HepG2 (cell line): ENCODE measurements at regions not wholly inside any gene's neighbourhood (a gene's known extent, or its start where the extent isn't known, plus 50 kb on each side); places are given as distances from the start of the nearest gene placed in this dataset.

Source experiments
- ATAC-seq: fragments of 200-7000 bp; cut with Tn5 transposase; 3 replicates; pipeline ENCODE4 v1.9.1; 2020; ENCODE audit warnings: mild to moderate bottlenecking, moderate library complexity
- BruUV-seq: library from RNA; stranded (reverse); fragments of 400-500 nt; replicated peaks from 2 replicates; lab custom pipeline; 2021; lab: Mats Ljungman, UMichigan
- CTCF ChIA-PET: fragments of 300-600 bp; formaldehyde crosslinking; extraction: SDS; loops from one replicate; lab custom pipeline; 2021; ENCODE audit warnings: low total read pairs, inconsistent platforms, low intra/inter-chr PET ratio; lab: Yijun Ruan, JAX
- POLR2A ChIA-PET: fragments of 350-600 bp; sonication (Branson Sonifier 250); formaldehyde crosslinking; loops from one replicate; lab custom pipeline; 2020; ENCODE audit warnings: antibody characterized with exemption, inconsistent platforms; lab: Yijun Ruan, JAX
- DNase-seq: peaks from one replicate; pipeline ENCODE4 v3.0.0-alpha.2; 2015; ENCODE audit warnings: low spot score
- FAIRE-seq: peaks from 3 replicates; lab custom pipeline; 2011; peaks lifted over from hg19 to GRCh38; lab: Jason Lieb, UNC
- H2AFZ ChIP-seq: one replicate; pipeline ENCODE4 v1.6.1; 2011; ENCODE audit warnings: low read length, inconsistent platforms
- H3K27ac ChIP-seq: fragments of 300-600 bp; 3 replicates; pipeline ENCODE4 v1.8.0; 2011; ENCODE audit warnings: mixed run types, mild to moderate bottlenecking, mixed read lengths, low read length, inconsistent platforms; ENCODE audit not compliant: insufficient read depth; ENCODE audit errors: extremely low read length
- H3K27me3 ChIP-seq, 2 experiments: fragments of 200-600 bp in 1 of 2; 2 replicates in 1 of 2; 3 replicates in 1 of 2; pipeline versions ENCODE4 v1.6.0 to v1.8.0; 2011; ENCODE audit warnings: low read length in 2 of 2, mild to moderate bottlenecking in 2 of 2, moderate library complexity in 2 of 2, inconsistent platforms in 1 of 2; ENCODE audit not compliant: insufficient read depth in 2 of 2, control insufficient read depth in 1 of 2
- H3K36me3 ChIP-seq, 2 experiments: fragments of 200-600 bp in 1 of 2; replicated peaks in 1 of 2; 2 replicates in 1 of 2; 3 replicates in 1 of 2; pipeline versions ENCODE4 v1.5.1 to v1.8.0; 2011; ENCODE audit warnings: low read length in 2 of 2, inconsistent platforms in 1 of 2; ENCODE audit not compliant: insufficient read depth in 2 of 2, control insufficient read depth in 1 of 2
- H3K4me1 ChIP-seq: 2 replicates; pipeline ENCODE4 v1.5.1; 2012; ENCODE audit warnings: low read length, inconsistent platforms; ENCODE audit not compliant: insufficient read depth
- H3K4me2 ChIP-seq: 2 replicates; pipeline ENCODE4 v1.6.0; 2011; ENCODE audit warnings: low read depth, low read length, inconsistent platforms
- H3K4me3 ChIP-seq, 3 experiments: fragments of 200-600 bp in 1 of 3; sonication (generic), shearing (Covaris generic) in 1 of 3; replicated peaks in 1 of 3; 2 replicates each; pipeline ENCODE4 v1.5.1; 2011 to 2016; ENCODE audit warnings: low read length in 3 of 3, inconsistent platforms in 2 of 3, low read depth in 2 of 3, mild to moderate bottlenecking in 2 of 3, control low read depth in 1 of 3, mixed read lengths in 1 of 3; ENCODE audit not compliant: insufficient read depth in 1 of 3
- H3K79me2 ChIP-seq: one replicate; pipeline ENCODE4 v1.6.1; 2011; ENCODE audit warnings: low read length, inconsistent platforms; ENCODE audit not compliant: insufficient read depth
- H3K9ac ChIP-seq: 2 replicates; pipeline ENCODE4 v1.6.0; 2011; ENCODE audit warnings: mild to moderate bottlenecking, low read depth, low read length, inconsistent platforms; ENCODE audit not compliant: insufficient read depth
- H3K9me3 ChIP-seq: 2 replicates; pipeline ENCODE4 v1.5.1; 2012; ENCODE audit warnings: mild to moderate bottlenecking, low read length
- H4K20me1 ChIP-seq: 2 replicates; pipeline ENCODE4 v1.6.0; 2011; ENCODE audit warnings: inconsistent platforms, mild to moderate bottlenecking, low read length, moderate library complexity; ENCODE audit not compliant: insufficient read depth
- ATRX ChIP-seq: sonication (generic); formaldehyde crosslinking; IDR thresholded peaks from 2 replicates; pipeline ENCODE4 v1.4.0; 2020; ENCODE audit warnings: missing genetic modification reagents, borderline replicate concordance
- BHLHE40 ChIP-seq: IDR thresholded peaks from 2 replicates; pipeline ENCODE4 v1.6.1; 2011; ENCODE audit warnings: low read length, improper control_type of control experiment
- ETV6 ChIP-seq: sonication (generic); formaldehyde crosslinking; conservative IDR thresholded peaks from 2 replicates; pipeline ENCODE4 v1.4.0; 2020; ENCODE audit warnings: missing genetic modification reagents
- FIP1L1 ChIP-seq: fragments of 200-400 bp; formaldehyde crosslinking; IDR thresholded peaks from 2 replicates; pipeline ENCODE4 v1.6.1; 2018; ENCODE audit warnings: low read depth, mild to moderate bottlenecking, low read length, moderate library complexity, borderline replicate concordance; ENCODE audit not compliant: insufficient read depth
- MYC ChIP-seq: sonication (generic); formaldehyde crosslinking; IDR thresholded peaks from 2 replicates; pipeline ENCODE4 v1.9.0; 2021; ENCODE audit warnings: missing genetic modification reagents, borderline replicate concordance
- RAD51 ChIP-seq: fragments of 450-650 bp; IDR thresholded peaks from 2 replicates; pipeline ENCODE4 v1.6.1; 2016; ENCODE audit warnings: borderline replicate concordance
- SP140L ChIP-seq: sonication (generic); formaldehyde crosslinking; IDR thresholded peaks from 2 replicates; pipeline ENCODE4 v1.4.0; 2020; ENCODE audit warnings: missing genetic modification reagents, borderline replicate concordance
- YEATS4 ChIP-seq: sonication (generic); formaldehyde crosslinking; IDR thresholded peaks from 2 replicates; pipeline ENCODE4 v1.4.0; 2020; ENCODE audit warnings: missing genetic modification reagents, borderline replicate concordance
- ZBTB1 ChIP-seq: sonication (generic); formaldehyde crosslinking; IDR thresholded peaks from 2 replicates; pipeline ENCODE4 v1.4.0; 2020; ENCODE audit warnings: missing genetic modification reagents, borderline replicate concordance
- ZNF138 ChIP-seq: sonication (generic); formaldehyde crosslinking; IDR thresholded peaks from 2 replicates; pipeline ENCODE4 v1.5.0; 2020; ENCODE audit warnings: mild to moderate bottlenecking, low read depth, missing genetic modification reagents
- ZNF280B ChIP-seq: sonication (generic); formaldehyde crosslinking; IDR thresholded peaks from 2 replicates; pipeline ENCODE4 v1.5.0; 2020; ENCODE audit warnings: missing genetic modification reagents, mild to moderate bottlenecking, borderline replicate concordance
- ZNF282 ChIP-seq: fragments of 450-650 bp; IDR thresholded peaks from 2 replicates; pipeline ENCODE4 v1.6.1; 2018; ENCODE audit not compliant: partially characterized antibody
- ZNF615 ChIP-seq: sonication (generic); formaldehyde crosslinking; IDR thresholded peaks from 2 replicates; pipeline ENCODE4 v1.5.0; 2020; ENCODE audit warnings: mild to moderate bottlenecking, missing genetic modification reagents, borderline replicate concordance
- ZNF646 ChIP-seq: sonication (generic); formaldehyde crosslinking; IDR thresholded peaks from 2 replicates; pipeline ENCODE4 v1.9.0; 2021; ENCODE audit warnings: mild to moderate bottlenecking, missing genetic modification reagents
- ZNF709 ChIP-seq: sonication (generic); formaldehyde crosslinking; IDR thresholded peaks from 2 replicates; pipeline ENCODE4 v1.5.0; 2020; ENCODE audit warnings: mild to moderate bottlenecking, missing genetic modification reagents
- WGBS: methylation state at CpG from one replicate; pipeline ENCODE4 v1.1.6; 2017; ENCODE audit warnings: low lambda C conversion rate; 5-methylcytosine and 5-hydroxymethylcytosine counted together
- in situ Hi-C: cut with HindIII; loops from 2 replicates; pipeline ENCODE4 v1.10.0; 2017; ENCODE audit warnings: low pct_unique_long_range_greater_than_20kb; ENCODE audit not compliant: extremely low pct_ligation_motif_present
- intact Hi-C: fragments of 100-400 bp; cut with micrococcal nuclease; formaldehyde crosslinking; loops from one replicate; pipeline ENCODE4 v1.10.0; 2022; ENCODE audit not compliant: unreplicated experiment

GRCh38 chr10:10892290-10892875 is 125.3 kb upstream of the CELF2 start:
- FAIRE-seq (no peak), ATAC-seq (no peak), DNase-seq (no peak)
- ChIA-PET CTCF (no interaction called here), POLR2A (no interaction called here)
- H3K9me3 ChIP-seq, result no peaks in the 10 kb centered on the region; the same call in 1 of the 2 replicates
- no peak overlapping the region for H3K27ac ChIP-seq
- no peak overlapping the region for H3K9ac ChIP-seq
- H4K20me1 ChIP-seq, result no peaks in the 10 kb centered on the region
- no peak overlapping the region for H3K4me2 ChIP-seq
- no peak for TF ChIP-seq ETV6 (CRISPR knock-in tag)
- no peak for TF ChIP-seq RAD51
- TF ChIP-seq ZNF646 (CRISPR knock-in tag), result no peak
- TF ChIP-seq SP140L (CRISPR knock-in tag), result no peak
- TF ChIP-seq ZNF615 (CRISPR knock-in tag), result no peak
- TF ChIP-seq YEATS4, result no peak
- TF ChIP-seq FIP1L1, result no peak
- no peak for TF ChIP-seq ATRX (CRISPR knock-in tag)
- TF ChIP-seq BHLHE40, result no peak
- TF ChIP-seq ZNF280B, result no peak
- no peak for TF ChIP-seq MYC (CRISPR knock-in tag)
- no peak for TF ChIP-seq ZNF138 (CRISPR knock-in tag)
- TF ChIP-seq ZNF282, result no peak
- no peak for TF ChIP-seq ZBTB1
- TF ChIP-seq ZNF709 (CRISPR knock-in tag), result no peak
- in situ Hi-C loops (no loop called here), intact Hi-C loops (no loop called here)
- 3% methylated on average over 3 of the region's 3 CpGs for WGBS
- H3K79me2 ChIP-seq, result no peaks in the 10 kb centered on the region
- BruUV-seq, result no TSS peak
- no peaks in the 10 kb centered on the region for H3K36me3 ChIP-seq
- no peak overlapping the region for H3K4me3 ChIP-seq
- H3K4me1 ChIP-seq, result no peaks in the 10 kb centered on the region
- no peak overlapping the region for H2AFZ ChIP-seq
- H3K27me3 ChIP-seq, result no peaks in the 10 kb centered on the region
